ENCODE measurements at regions not wholly inside any gene's neighbourhood (a gene's known extent, or its start where the extent isn't known, plus 50 kb on each side); places are given as distances from the start of the nearest gene placed in this dataset.

GRCh38 chr11:20283475-20283874 lies 80.0 kb upstream of the HTATIP2 start:
- no peak for TF ChIP-seq CTCF (IDR thresholded peaks at IDR 0.05; ENCODE audit: low read length)
- no peak for TF ChIP-seq EZH2phosphoT487 (IDR thresholded peaks at IDR 0.05; ENCODE audit: low read length)

All from MM.1S (cell line).